IMR-90 (cell line): ENCODE measurements at regions not wholly inside any gene's neighbourhood (a gene's known extent, or its start where the extent isn't known, plus 50 kb on each side); places are given as distances from the start of the nearest gene placed in this dataset.

Experiments
- ATAC-seq: fragments of 200-7000 bp; cut with Tn5 transposase; 2 replicates; pipeline ENCODE4 v1.9.1; 2020; ENCODE audit warnings: low read depth, mild to moderate bottlenecking, moderate library complexity
- BruUV-seq: library from RNA; stranded (reverse); fragments of 400-500 nt; replicated peaks from 2 replicates; lab custom pipeline; 2021; lab: Mats Ljungman, UMichigan
- CTCF ChIA-PET: fragments of 300-600 bp; formaldehyde crosslinking; extraction: SDS; loops from one replicate; lab custom pipeline; 2021; ENCODE audit warnings: antibody characterized with exemption; lab: Yijun Ruan, JAX
- POLR2A ChIA-PET: fragments of 300-600 bp; sonication (Branson Sonifier 250); formaldehyde crosslinking; loops from one replicate; lab custom pipeline; 2022; ENCODE audit warnings: antibody characterized with exemption; ENCODE audit not compliant: unreplicated experiment; lab: Charles Lee
- DNase-seq: peaks from one replicate; pipeline ENCODE4 v3.0.0; 2013
- H2AFZ ChIP-seq: replicated peaks from 2 replicates; pipeline ENCODE3; 2013; ENCODE audit warnings: low read length, mild to moderate bottlenecking; ENCODE audit not compliant: poor library complexity
- H2AK5ac ChIP-seq: 2 replicates; pipeline ENCODE4 v1.6.1; 2013; ENCODE audit warnings: low read depth, low read length, inconsistent platforms
- H2AK9ac ChIP-seq: replicated peaks from 2 replicates; pipeline ENCODE3; 2013; ENCODE audit warnings: mild to moderate bottlenecking, low read depth, low read length, moderate library complexity; ENCODE audit not compliant: poor library complexity
- H2BK120ac ChIP-seq: 2 replicates; pipeline ENCODE4 v1.6.1; 2013; ENCODE audit warnings: low read depth, low read length, inconsistent platforms
- H2BK15ac ChIP-seq: 3 replicates; pipeline ENCODE4 v1.6.1; 2013; ENCODE audit warnings: low read depth, low read length, inconsistent platforms
- H2BK20ac ChIP-seq: 2 replicates; pipeline ENCODE4 v1.6.1; 2013; ENCODE audit warnings: low read depth, mild to moderate bottlenecking, inconsistent platforms, low read length, moderate library complexity
- H2BK5ac ChIP-seq: 2 replicates; pipeline ENCODE4 v1.6.1; 2013; ENCODE audit warnings: mild to moderate bottlenecking, low read depth, low read length, inconsistent platforms; ENCODE audit not compliant: poor library complexity, severe bottlenecking
- H3K14ac ChIP-seq: replicated peaks from 2 replicates; pipeline ENCODE4 v1.6.1; 2013; ENCODE audit warnings: low read depth, low read length, inconsistent platforms
- H3K18ac ChIP-seq: 2 replicates; pipeline ENCODE4 v1.6.1; 2013; ENCODE audit warnings: low read depth, low read length, control low read depth
- H3K23ac ChIP-seq: 2 replicates; pipeline ENCODE4 v1.6.1; 2013; ENCODE audit warnings: low read depth, low read length, inconsistent platforms
- H3K27ac ChIP-seq: 2 replicates; pipeline ENCODE4 v1.5.1; 2013; ENCODE audit warnings: mild to moderate bottlenecking, control low read depth, low read length; ENCODE audit not compliant: insufficient read depth
- H3K27me3 ChIP-seq: 2 replicates; pipeline ENCODE4 v1.6.1; 2013; ENCODE audit warnings: low read length; ENCODE audit not compliant: control insufficient read depth, insufficient read depth
- H3K36me3 ChIP-seq: 2 replicates; pipeline ENCODE4 v1.6.1; 2013; ENCODE audit warnings: low read length, mixed read lengths; ENCODE audit not compliant: control insufficient read depth, insufficient read depth
- H3K4ac ChIP-seq: 2 replicates; pipeline ENCODE4 v1.6.1; 2013; ENCODE audit warnings: low read depth, low read length, inconsistent platforms
- H3K4me1 ChIP-seq: 2 replicates; pipeline ENCODE4 v1.6.1; 2013; ENCODE audit warnings: low read length, mixed read lengths; ENCODE audit not compliant: control insufficient read depth, insufficient read depth
- H3K4me2 ChIP-seq: 2 replicates; pipeline ENCODE4 v1.6.1; 2013; ENCODE audit warnings: low read depth, mild to moderate bottlenecking, control low read depth, low read length, moderate library complexity
- H3K4me3 ChIP-seq: 2 replicates; pipeline ENCODE4 v1.5.1; 2013; ENCODE audit warnings: low read depth, mild to moderate bottlenecking, control low read depth, low read length, moderate library complexity; ENCODE audit not compliant: insufficient read depth
- H3K56ac ChIP-seq: 2 replicates; pipeline ENCODE4 v1.6.1; 2013; ENCODE audit warnings: low read length, inconsistent platforms; ENCODE audit not compliant: insufficient read depth; ENCODE audit errors: extremely low read depth
- H3K79me1 ChIP-seq, 2 experiments: 2 replicates each; pipeline ENCODE4 v1.6.1; 2013; ENCODE audit warnings: low read length in 2 of 2, inconsistent platforms in 1 of 2, low read depth in 1 of 2
- H3K9ac ChIP-seq: 2 replicates; pipeline ENCODE4 v1.6.1; 2013; ENCODE audit warnings: low read depth, low read length, control low read depth
- H3K9me1 ChIP-seq: 2 replicates; pipeline ENCODE4 v1.6.1; 2013; ENCODE audit warnings: low read length, inconsistent platforms; ENCODE audit not compliant: insufficient read depth
- H3K9me3 ChIP-seq: 2 replicates; pipeline ENCODE4 v1.6.1; 2013; ENCODE audit warnings: low read length; ENCODE audit not compliant: control insufficient read depth, insufficient read depth
- H4K20me1 ChIP-seq: 2 replicates; pipeline ENCODE4 v1.6.1; 2013; ENCODE audit warnings: low read length, inconsistent platforms; ENCODE audit not compliant: insufficient read depth
- H4K5ac ChIP-seq: 2 replicates; pipeline ENCODE4 v1.6.1; 2013; ENCODE audit warnings: mild to moderate bottlenecking, low read depth, low read length, control low read depth
- H4K8ac ChIP-seq, 2 experiments: 2 replicates each; pipeline ENCODE4 v1.6.1; 2013; ENCODE audit warnings: low read depth in 2 of 2, low read length in 2 of 2, control low read depth in 1 of 2, inconsistent platforms in 1 of 2
- H4K91ac ChIP-seq: 2 replicates; pipeline ENCODE4 v1.6.1; 2013; ENCODE audit warnings: low read depth, low read length, inconsistent platforms; ENCODE audit not compliant: insufficient read depth
- BHLHE40 ChIP-seq: fragments of 150-350 bp; IDR thresholded peaks from 2 replicates; pipeline ENCODE4 v1.6.1; 2016; ENCODE audit warnings: mild to moderate bottlenecking, low read depth, low read length
- CHD1 ChIP-seq: IDR thresholded peaks from 2 replicates; pipeline ENCODE4 v1.6.1; 2012; ENCODE audit warnings: low read depth, low read length, improper control_type of control experiment
- FOS ChIP-seq: fragments of 150-350 bp; IDR thresholded peaks from 2 replicates; pipeline ENCODE4 v1.6.1; 2016; ENCODE audit warnings: low read depth, low read length
- MAZ ChIP-seq: IDR thresholded peaks from 2 replicates; pipeline ENCODE4 v1.6.1; 2012; ENCODE audit warnings: low read depth, mild to moderate bottlenecking, low read length, improper control_type of control experiment, moderate library complexity, borderline replicate concordance
- MXI1 ChIP-seq: IDR thresholded peaks from 2 replicates; pipeline ENCODE4 v1.6.1; 2012; ENCODE audit warnings: low read depth, mild to moderate bottlenecking, low read length, moderate library complexity, borderline replicate concordance
- POLR2A ChIP-seq: IDR thresholded peaks from 2 replicates; pipeline ENCODE4 v1.6.1; 2012; ENCODE audit warnings: mild to moderate bottlenecking, low read depth, low read length
- RAD21 ChIP-seq: IDR thresholded peaks from 2 replicates; pipeline ENCODE4 v1.6.1; 2012; ENCODE audit warnings: low read length, improper control_type of control experiment
- RCOR1 ChIP-seq: IDR thresholded peaks from 2 replicates; pipeline ENCODE4 v1.6.1; 2012; ENCODE audit warnings: mild to moderate bottlenecking, low read length, improper control_type of control experiment; ENCODE audit not compliant: insufficient replicate concordance
- RFX5 ChIP-seq: IDR thresholded peaks from 2 replicates; pipeline ENCODE4 v1.8.0; 2012; ENCODE audit warnings: low read depth, mild to moderate bottlenecking, low read length, moderate library complexity
- SMC3 ChIP-seq: fragments of 150-350 bp; IDR thresholded peaks from 2 replicates; pipeline ENCODE4 v1.6.1; 2016; ENCODE audit warnings: low read depth, mild to moderate bottlenecking, antibody characterized with exemption, low read length, moderate library complexity
- WGBS, 2 experiments: methylation state at CpG; one replicate each; pipeline versions ENCODE4 v1.1.5 to v1.1.7; 2013; ENCODE audit warnings: missing lambda C conversion rate in 2 of 2; ENCODE audit not compliant: insufficient read length in 1 of 2; ENCODE audit errors: extremely low coverage in 2 of 2; 5-methylcytosine and 5-hydroxymethylcytosine counted together
- dilution Hi-C: fragments of 300-500 bp; cut with HindIII; formaldehyde crosslinking; loops from one replicate; pipeline ENCODE4 v1.14.3; 2018; ENCODE audit warnings: low sequenced_read_pairs; ENCODE audit not compliant: unreplicated experiment
- in situ Hi-C: fragments of 300-500 bp; cut with MboI; formaldehyde crosslinking; loops from 3 replicates; pipeline ENCODE4 v1.14.3; 2019; ENCODE audit warnings: low sequenced_read_pairs, inconsistent platforms, mixed read lengths
- intact Hi-C: fragments of 100-400 bp; cut with micrococcal nuclease; formaldehyde crosslinking; loops from 2 replicates; pipeline ENCODE4 v1.10.0; 2022
- TF ChIP-seq, protein P1 (sequence below): fragments of 150-350 bp; IDR thresholded peaks from 2 replicates; pipeline ENCODE4 v1.6.1; 2016; ENCODE audit warnings: low read depth, mild to moderate bottlenecking, low read length, moderate library complexity, borderline replicate concordance
- TF ChIP-seq, protein P2 (sequence below): conservative IDR thresholded peaks from 2 replicates; pipeline ENCODE4 v1.5.1; 2012; ENCODE audit warnings: mild to moderate bottlenecking, low read depth, low read length, improper control_type of control experiment
- TF ChIP-seq, protein P3 (sequence below): fragments of 150-350 bp; IDR thresholded peaks from 2 replicates; pipeline ENCODE4 v1.6.1; 2017; ENCODE audit warnings: mild to moderate bottlenecking, antibody characterized with exemption, low read length, low read depth

DNA sequence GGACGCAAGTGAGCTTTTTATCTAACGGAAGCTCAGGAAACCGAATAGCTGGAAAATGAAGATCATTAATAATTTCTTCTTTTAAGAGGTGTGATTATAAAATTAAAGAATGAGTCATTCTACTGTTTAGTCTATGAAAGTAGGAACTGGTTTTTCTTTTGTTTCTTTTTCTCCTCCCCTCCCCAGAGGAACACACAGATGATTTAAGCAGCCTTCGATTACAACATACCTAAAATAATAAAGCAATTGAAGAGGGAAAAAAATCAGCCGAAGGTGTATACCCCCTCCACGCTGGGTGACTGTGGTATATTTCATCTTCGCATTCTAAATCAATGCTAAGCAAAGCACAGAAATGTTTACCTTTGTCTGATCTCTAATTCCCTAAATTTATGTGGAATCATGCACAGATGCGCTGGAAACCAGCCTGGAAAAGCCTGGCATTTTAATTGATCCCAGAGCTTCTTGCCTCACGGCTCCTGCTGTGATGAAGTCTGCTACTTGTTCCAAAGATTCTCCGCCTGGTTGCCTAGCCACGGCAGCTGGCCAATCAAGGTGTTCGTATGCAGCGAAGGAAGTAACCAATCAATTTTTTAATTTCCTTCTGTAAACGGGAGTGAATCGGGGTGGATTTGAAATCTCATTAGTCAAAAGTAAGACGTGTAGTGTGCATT is 133.9 kb downstream of the FANCF start:
- TF ChIP-seq, protein P1, sequence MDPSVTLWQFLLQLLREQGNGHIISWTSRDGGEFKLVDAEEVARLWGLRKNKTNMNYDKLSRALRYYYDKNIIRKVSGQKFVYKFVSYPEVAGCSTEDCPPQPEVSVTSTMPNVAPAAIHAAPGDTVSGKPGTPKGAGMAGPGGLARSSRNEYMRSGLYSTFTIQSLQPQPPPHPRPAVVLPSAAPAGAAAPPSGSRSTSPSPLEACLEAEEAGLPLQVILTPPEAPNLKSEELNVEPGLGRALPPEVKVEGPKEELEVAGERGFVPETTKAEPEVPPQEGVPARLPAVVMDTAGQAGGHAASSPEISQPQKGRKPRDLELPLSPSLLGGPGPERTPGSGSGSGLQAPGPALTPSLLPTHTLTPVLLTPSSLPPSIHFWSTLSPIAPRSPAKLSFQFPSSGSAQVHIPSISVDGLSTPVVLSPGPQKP: no peak
- TF ChIP-seq SMC3 (no peak), CHD1 (no peak), RAD21 (no peak), BHLHE40 (no peak), MXI1 (no peak), POLR2A (no peak), RCOR1 (no peak), MAZ (no peak), FOS (no peak), RFX5 (no peak)
- TF ChIP-seq, protein P2, sequence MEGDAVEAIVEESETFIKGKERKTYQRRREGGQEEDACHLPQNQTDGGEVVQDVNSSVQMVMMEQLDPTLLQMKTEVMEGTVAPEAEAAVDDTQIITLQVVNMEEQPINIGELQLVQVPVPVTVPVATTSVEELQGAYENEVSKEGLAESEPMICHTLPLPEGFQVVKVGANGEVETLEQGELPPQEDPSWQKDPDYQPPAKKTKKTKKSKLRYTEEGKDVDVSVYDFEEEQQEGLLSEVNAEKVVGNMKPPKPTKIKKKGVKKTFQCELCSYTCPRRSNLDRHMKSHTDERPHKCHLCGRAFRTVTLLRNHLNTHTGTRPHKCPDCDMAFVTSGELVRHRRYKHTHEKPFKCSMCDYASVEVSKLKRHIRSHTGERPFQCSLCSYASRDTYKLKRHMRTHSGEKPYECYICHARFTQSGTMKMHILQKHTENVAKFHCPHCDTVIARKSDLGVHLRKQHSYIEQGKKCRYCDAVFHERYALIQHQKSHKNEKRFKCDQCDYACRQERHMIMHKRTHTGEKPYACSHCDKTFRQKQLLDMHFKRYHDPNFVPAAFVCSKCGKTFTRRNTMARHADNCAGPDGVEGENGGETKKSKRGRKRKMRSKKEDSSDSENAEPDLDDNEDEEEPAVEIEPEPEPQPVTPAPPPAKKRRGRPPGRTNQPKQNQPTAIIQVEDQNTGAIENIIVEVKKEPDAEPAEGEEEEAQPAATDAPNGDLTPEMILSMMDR: no peak
- TF ChIP-seq, protein P3, sequence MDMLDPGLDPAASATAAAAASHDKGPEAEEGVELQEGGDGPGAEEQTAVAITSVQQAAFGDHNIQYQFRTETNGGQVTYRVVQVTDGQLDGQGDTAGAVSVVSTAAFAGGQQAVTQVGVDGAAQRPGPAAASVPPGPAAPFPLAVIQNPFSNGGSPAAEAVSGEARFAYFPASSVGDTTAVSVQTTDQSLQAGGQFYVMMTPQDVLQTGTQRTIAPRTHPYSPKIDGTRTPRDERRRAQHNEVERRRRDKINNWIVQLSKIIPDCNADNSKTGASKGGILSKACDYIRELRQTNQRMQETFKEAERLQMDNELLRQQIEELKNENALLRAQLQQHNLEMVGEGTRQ: no peak
- Histone ChIP-seq H2AK9ac (no peak overlapping the region), H3K4me1 (no peaks in the 10 kb centered on the region), H3K36me3 (no peaks in the 10 kb centered on the region), H3K9me3 (0 out of 2 replicates have a peak, but pooled peaks cover 2% of the 10 kb centered on the region), H4K8ac (no peak overlapping the region), H3K14ac (no peak overlapping the region), H2BK15ac (no peak overlapping the region), H2BK20ac (no peak overlapping the region), H2AFZ (no peak overlapping the region), H4K20me1 (no peaks in the 10 kb centered on the region), H3K18ac (no peak overlapping the region), H3K4me3 (no peak overlapping the region), H3K27ac (no peak overlapping the region), H2BK120ac (no peak overlapping the region), H4K5ac (no peak overlapping the region), H3K27me3 (no peaks in the 10 kb centered on the region), H3K4me2 (no peak overlapping the region), H3K9ac (no peak overlapping the region), H2AK5ac (no peak overlapping the region), H3K23ac (no peak overlapping the region), H3K4ac (no peak overlapping the region), H3K56ac (no peak overlapping the region), H4K91ac (no peak overlapping the region), H3K79me1 (no peaks in the 10 kb centered on the region), H3K9me1 (no peaks in the 10 kb centered on the region), H2BK5ac (no peak overlapping the region)
- DNase-seq: peak; percentile 4
- 55% methylated on average over 3 of the region's 16 CpGs; no CpG with 5 or more reads in 1 of the 2 experiments for WGBS, 2 experiments
- dilution Hi-C loops: no loop called here
- intact Hi-C loops: no loop called here
- in situ Hi-C loops: no loop called here
- no peak for ATAC-seq
- no TSS peak for BruUV-seq
- ChIA-PET POLR2A (no interaction called here), CTCF (interaction anchor here (0.6 to 1.0 kb wide), 2 partner anchors 18 to 20 kb away, joined by 3 to 4 read pairs; no protein-coding TSS in a partner anchor)
